Neuronal stem cell (in vitro differentiated cells): ENCODE measurements at regions not wholly inside any gene's neighbourhood (a gene's known extent, or its start where the extent isn't known, plus 50 kb on each side); places are given as distances from the start of the nearest gene placed in this dataset.

Source experiments
- DNase-seq: peaks from one replicate; pipeline ENCODE4 v3.0.0-alpha.2; 2013; ENCODE audit warnings: low spot score
- H2AFZ ChIP-seq: one replicate; pipeline ENCODE4 v1.6.1; 2013; ENCODE audit warnings: mild to moderate bottlenecking, low read length, inconsistent platforms
- H2AK5ac ChIP-seq: 2 replicates; pipeline ENCODE4 v1.6.1; 2013; ENCODE audit warnings: low read depth, mild to moderate bottlenecking, inconsistent platforms, low read length, moderate library complexity, mixed read lengths
- H2BK120ac ChIP-seq: 2 replicates; pipeline ENCODE4 v1.6.1; 2013; ENCODE audit warnings: low read depth, mild to moderate bottlenecking, inconsistent platforms, low read length, moderate library complexity, mixed read lengths
- H2BK12ac ChIP-seq: one replicate; pipeline ENCODE4 v1.6.1; 2013; ENCODE audit warnings: low read length, inconsistent platforms
- H2BK15ac ChIP-seq: 2 replicates; pipeline ENCODE4 v1.6.1; 2013; ENCODE audit warnings: mild to moderate bottlenecking, low read length, inconsistent platforms, mixed read lengths
- H2BK5ac ChIP-seq: one replicate; pipeline ENCODE4 v1.6.1; 2013; ENCODE audit warnings: inconsistent platforms, mild to moderate bottlenecking, low read length, moderate library complexity
- H3K14ac ChIP-seq: one replicate; pipeline ENCODE4 v1.6.1; 2013; ENCODE audit warnings: low read length, inconsistent platforms
- H3K18ac ChIP-seq: 2 replicates; pipeline ENCODE4 v1.6.1; 2013; ENCODE audit warnings: low read length, inconsistent platforms
- H3K23ac ChIP-seq: 2 replicates; pipeline ENCODE4 v1.6.1; 2013; ENCODE audit warnings: low read depth, mild to moderate bottlenecking, mixed read lengths, low read length, inconsistent platforms; ENCODE audit not compliant: poor library complexity
- H3K27ac ChIP-seq: replicated peaks from 3 replicates; pipeline ENCODE4 v1.5.1; 2013; ENCODE audit warnings: low read length, inconsistent platforms
- H3K27me3 ChIP-seq, 3 experiments: 2 replicates each; pipeline ENCODE4 v1.6.1; 2013; ENCODE audit warnings: low read length in 3 of 3, mild to moderate bottlenecking in 2 of 3, inconsistent platforms in 1 of 3, low read depth in 1 of 3, mixed read lengths in 1 of 3, moderate library complexity in 1 of 3; ENCODE audit not compliant: control insufficient read depth in 3 of 3, insufficient read depth in 3 of 3
- H3K36me3 ChIP-seq, 2 donors: replicated peaks in 1 of 2; 2 replicates each; pipeline ENCODE4 v1.6.1; 2013; ENCODE audit warnings: low read length in 2 of 2; ENCODE audit not compliant: control insufficient read depth in 2 of 2, insufficient read depth in 2 of 2
- H3K4ac ChIP-seq: 2 replicates; pipeline ENCODE4 v1.6.1; 2013; ENCODE audit warnings: inconsistent platforms, mild to moderate bottlenecking, low read length, moderate library complexity
- H3K4me1 ChIP-seq, 2 donors: 1 replicate in 1 of 2; 2 replicates in 1 of 2; pipeline ENCODE4 v1.6.1; 2013; ENCODE audit warnings: low read length in 2 of 2, low read depth in 1 of 2; ENCODE audit not compliant: control insufficient read depth in 2 of 2, insufficient read depth in 1 of 2
- H3K4me2 ChIP-seq: one replicate; pipeline ENCODE4 v1.6.1; 2013; ENCODE audit warnings: mild to moderate bottlenecking, low read length, inconsistent platforms; ENCODE audit not compliant: insufficient read depth, poor library complexity, severe bottlenecking
- H3K4me3 ChIP-seq, 2 donors: 2 replicates each; pipeline ENCODE4 v1.5.1; 2013; ENCODE audit warnings: low read length in 2 of 2, mild to moderate bottlenecking in 2 of 2, inconsistent platforms in 1 of 2, moderate library complexity in 1 of 2
- H3K79me1 ChIP-seq: one replicate; pipeline ENCODE4 v1.6.1; 2013; ENCODE audit warnings: low read depth, mild to moderate bottlenecking, inconsistent platforms, low read length, moderate library complexity
- H3K9ac ChIP-seq: one replicate; pipeline ENCODE4 v1.6.1; 2013; ENCODE audit warnings: mild to moderate bottlenecking, low read depth, low read length, inconsistent platforms; ENCODE audit not compliant: poor library complexity
- H3K9me3 ChIP-seq, 2 donors: replicated peaks in 1 of 2; 2 replicates each; pipeline versions ENCODE3 to v1.6.1; 2013; ENCODE audit warnings: low read length in 2 of 2, mild to moderate bottlenecking in 2 of 2, inconsistent platforms in 1 of 2, low read depth in 1 of 2, mixed read lengths in 1 of 2, moderate library complexity in 1 of 2; ENCODE audit not compliant: control insufficient read depth in 2 of 2, insufficient read depth in 1 of 2
- H4K8ac ChIP-seq: one replicate; pipeline ENCODE4 v1.6.1; 2013; ENCODE audit warnings: low read depth, mild to moderate bottlenecking, inconsistent platforms, low read length, moderate library complexity
- H4K91ac ChIP-seq: one replicate; pipeline ENCODE4 v1.6.1; 2013; ENCODE audit warnings: low read length, low read depth, mild to moderate bottlenecking, inconsistent platforms; ENCODE audit not compliant: poor library complexity
- WGBS, 2 donors: extraction: QIAGEN DNeasy Blood & Tissue Kit; methylation state at CpG; one replicate each; pipeline ENCODE4 v1.1.7; 2013; ENCODE audit warnings: missing lambda C conversion rate in 2 of 2, mixed read lengths in 1 of 2; ENCODE audit not compliant: insufficient read length in 2 of 2, insufficient replicate concordance in 1 of 2; ENCODE audit errors: extremely low coverage in 2 of 2; 5-methylcytosine and 5-hydroxymethylcytosine counted together

- Histone ChIP-seq H3K79me1 (no peaks in the 10 kb centered on the region), H2AK5ac (no peak overlapping the region), H3K4ac (no peak overlapping the region), H3K14ac (no peak overlapping the region), H2BK120ac (no peak overlapping the region), H3K27me3 (no peaks in the 10 kb centered on the region), H3K36me3 (no peaks in the 10 kb centered on the region), H3K18ac (no peak overlapping the region), H3K4me2 (no peak overlapping the region), H3K9ac (no peak overlapping the region), H2BK5ac (no peak overlapping the region), H3K23ac (no peak overlapping the region), H2BK15ac (no peak overlapping the region), H3K4me3 (no peak overlapping the region), H3K9me3 (no peaks in the 10 kb centered on the region), H3K4me1 (no peaks in the 10 kb centered on the region), H2BK12ac (no peak overlapping the region), H2AFZ (no peak overlapping the region), H3K27ac (no peak overlapping the region), H4K8ac (no peak overlapping the region), H4K91ac (no peak overlapping the region)
- DNase-seq = no peak
- WGBS, 2 donors = no CpG with 5 or more reads among the region's 3 CpGs
These were observed 1287.2 kb upstream of the CITED2 start for GRCh38 chr6:140661691-140662090.

- Histone ChIP-seq H3K27ac (no peak overlapping the region), H3K27me3 (no peaks in the 10 kb centered on the region), H3K4me3 (no peak overlapping the region), H3K4me1 (no peaks in the 10 kb centered on the region), H2BK5ac (no peak overlapping the region), H2AK5ac (no peak overlapping the region), H3K79me1 (no peaks in the 10 kb centered on the region), H2AFZ (no peak overlapping the region), H2BK12ac (no peak overlapping the region), H3K4me2 (no peak overlapping the region), H3K9me3 (no peaks in the 10 kb centered on the region), H2BK15ac (no peak overlapping the region), H3K23ac (no peak overlapping the region), H4K91ac (no peak overlapping the region), H3K4ac (no peak overlapping the region), H3K36me3 (no peaks in the 10 kb centered on the region), H3K14ac (no peak overlapping the region), H2BK120ac (no peak overlapping the region), H4K8ac (no peak overlapping the region), H3K18ac (no peak overlapping the region), H3K9ac (no peak overlapping the region)
- DNase-seq = no peak
- no CpG with 5 or more reads among the region's 2 CpGs for WGBS, 2 donors
These were observed 1285.8 kb upstream of the CITED2 start for GRCh38 chr6:140660295-140660694.

- Histone ChIP-seq H3K23ac (no peak overlapping the region), H4K91ac (no peak overlapping the region), H3K27ac (no peak overlapping the region), H3K36me3 (no peaks in the 10 kb centered on the region), H4K8ac (no peak overlapping the region), H2AK5ac (no peak overlapping the region), H2BK12ac (no peak overlapping the region), H3K79me1 (no peaks in the 10 kb centered on the region), H3K4ac (no peak overlapping the region), H3K9ac (no peak overlapping the region), H2AFZ (no peak overlapping the region), H3K4me3 (no peak overlapping the region), H3K27me3 (no peaks in the 10 kb centered on the region), H3K14ac (no peak overlapping the region), H2BK15ac (no peak overlapping the region), H3K9me3 (no peaks in the 10 kb centered on the region), H3K4me2 (no peak overlapping the region), H3K4me1 (no peaks in the 10 kb centered on the region), H2BK5ac (no peak overlapping the region), H3K18ac (no peak overlapping the region), H2BK120ac (no peak overlapping the region)
- no peak for DNase-seq
These were observed 1279.5 kb upstream of the CITED2 start for GRCh38 chr6:140653972-140654371.

GRCh38 chr6:140653506-140653905 lies 1279.1 kb upstream of the CITED2 start:
- Histone ChIP-seq H3K4me2 (no peak overlapping the region), H2BK120ac (no peak overlapping the region), H3K4me1 (no peaks in the 10 kb centered on the region), H3K9me3 (no peaks in the 10 kb centered on the region), H3K23ac (no peak overlapping the region), H3K14ac (no peak overlapping the region), H3K79me1 (no peaks in the 10 kb centered on the region), H3K18ac (no peak overlapping the region), H3K4ac (no peak overlapping the region), H2BK5ac (no peak overlapping the region), H2AFZ (no peak overlapping the region), H3K4me3 (no peak overlapping the region), H4K8ac (no peak overlapping the region), H3K9ac (no peak overlapping the region), H3K27ac (no peak overlapping the region), H3K36me3 (no peaks in the 10 kb centered on the region), H4K91ac (no peak overlapping the region), H2AK5ac (no peak overlapping the region), H2BK12ac (no peak overlapping the region), H2BK15ac (no peak overlapping the region), H3K27me3 (no peaks in the 10 kb centered on the region)
- DNase-seq = no peak
